HCT116 (cell line): ENCODE measurements at regions not wholly inside any gene's neighbourhood (a gene's known extent, or its start where the extent isn't known, plus 50 kb on each side); places are given as distances from the start of the nearest gene placed in this dataset.

Experiments
- CEBPB ChIP-seq: IDR thresholded peaks from 2 replicates; pipeline ENCODE4 v1.6.1; 2012; ENCODE audit warnings: low read depth
- CTCF ChIP-seq, 3 experiments: fragments of 200-600 bp in 1 of 3; sonication (generic) in 1 of 3; IDR thresholded peaks in 2 of 3; conservative IDR thresholded peaks in 1 of 3; 2 replicates each; pipeline ENCODE4 v1.5.1; 2012 to 2017; ENCODE audit warnings: low read depth in 2 of 3, low read length in 2 of 3, antibody characterized with exemption in 1 of 3, borderline replicate concordance in 1 of 3, control low read depth in 1 of 3, mild to moderate bottlenecking in 1 of 3, mixed read lengths in 1 of 3, mixed run types in 1 of 3, moderate library complexity in 1 of 3; ENCODE audit not compliant: insufficient read depth in 1 of 3
- EGR1 ChIP-seq: IDR thresholded peaks from 2 replicates; pipeline ENCODE4 v1.6.1; 2012; ENCODE audit warnings: low read depth
- EZH2 ChIP-seq: fragments of 200-600 bp; sonication (generic); IDR thresholded peaks from 2 replicates; pipeline ENCODE4 v1.6.1; 2017; ENCODE audit warnings: antibody characterized with exemption, mixed run types
- POLR2A ChIP-seq: IDR thresholded peaks from 2 replicates; pipeline ENCODE4 v1.7.0; 2011; ENCODE audit warnings: borderline replicate concordance; ENCODE audit not compliant: insufficient read depth, insufficient read length; ENCODE audit errors: extremely low read depth
- POLR2AphosphoS5 ChIP-seq: IDR thresholded peaks from 2 replicates; pipeline ENCODE4 v1.6.1; 2011; ENCODE audit warnings: mild to moderate bottlenecking, low read depth, low read length, moderate library complexity
- RAD21 ChIP-seq: IDR thresholded peaks from 2 replicates; pipeline ENCODE4 v1.6.1; 2012; ENCODE audit warnings: low read depth, mild to moderate bottlenecking
- REST ChIP-seq: IDR thresholded peaks from 2 replicates; pipeline ENCODE4 v1.6.1; 2012; ENCODE audit warnings: low read depth
- SP1 ChIP-seq: IDR thresholded peaks from 2 replicates; pipeline ENCODE4 v1.6.1; 2012; ENCODE audit warnings: low read depth
- YY1 ChIP-seq: IDR thresholded peaks from 2 replicates; pipeline ENCODE4 v1.6.1; 2011; ENCODE audit warnings: low read length, low read depth, moderate library complexity, mild to moderate bottlenecking; ENCODE audit not compliant: insufficient replicate concordance; ENCODE audit errors: extremely low read depth
- TF ChIP-seq, protein P1 (sequence below): IDR thresholded peaks from 2 replicates; pipeline ENCODE4 v1.6.1; 2012

DNA sequence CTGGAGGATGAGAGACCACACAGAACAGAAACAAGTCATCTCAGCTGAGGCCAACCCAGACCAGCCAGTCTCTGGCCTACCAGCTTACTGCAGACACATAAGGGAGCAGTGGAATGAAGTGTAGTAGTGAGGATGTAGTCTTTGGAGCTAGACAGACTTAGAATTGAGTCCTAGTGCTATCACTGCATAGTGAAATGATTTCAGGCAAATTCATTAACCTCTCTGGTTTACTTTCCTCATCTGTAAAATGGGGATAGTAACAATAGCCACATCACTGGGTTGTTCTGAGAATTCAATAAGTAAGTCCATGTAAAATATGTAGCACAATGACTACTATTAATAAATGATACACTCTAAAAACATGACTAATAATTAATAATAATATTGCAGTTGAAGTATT lies 383.8 kb downstream of the DLEU7 start:
- no peak for TF ChIP-seq CTCF (IDR thresholded peaks at IDR 0.05 in 2 of 3, conservative IDR thresholded peaks at IDR 0.05 in 1 of 3; ENCODE audit: borderline replicate concordance in 1 of 3, insufficient read depth in 1 of 3, low read depth in 2 of 3, low read length in 2 of 3)
- TF ChIP-seq POLR2A = no peak
- TF ChIP-seq CEBPB = no peak
- TF ChIP-seq RAD21 = no peak
- no peak for TF ChIP-seq SP1
- TF ChIP-seq EZH2 = no peak
- TF ChIP-seq REST = no peak
- no peak for TF ChIP-seq YY1
- TF ChIP-seq, protein P1, sequence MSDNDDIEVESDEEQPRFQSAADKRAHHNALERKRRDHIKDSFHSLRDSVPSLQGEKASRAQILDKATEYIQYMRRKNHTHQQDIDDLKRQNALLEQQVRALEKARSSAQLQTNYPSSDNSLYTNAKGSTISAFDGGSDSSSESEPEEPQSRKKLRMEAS = no peak
- no peak for TF ChIP-seq POLR2AphosphoS5
- no peak for TF ChIP-seq EGR1
